Peyer's patch (tissue), 4 donors: ENCODE measurements at regions not wholly inside any gene's neighbourhood (a gene's known extent, or its start where the extent isn't known, plus 50 kb on each side); places are given as distances from the start of the nearest gene placed in this dataset.
"Not testable (repeated sequence)": the region's sequence is repeated elsewhere in the genome, so short reads cannot be mapped to it uniquely, and the experiment has no call there.

Source experiments
- POLR2A ChIP-seq, 2 donors: fragments of 450-650 bp; IDR thresholded peaks; one replicate each; pipeline ENCODE4 v1.5.1; 2017; ENCODE audit warnings: antibody characterized with exemption in 2 of 2, mild to moderate bottlenecking in 2 of 2, moderate library complexity in 2 of 2
- TF ChIP-seq, protein P1 (sequence below), 6 experiments: fragments of 450-650 bp in 4 of 6; fragments of 200-600 bp in 2 of 6; sonication (generic) in 1 of 6; IDR thresholded peaks; one replicate each; pipeline ENCODE4 v1.5.1; 2017 to 2019; ENCODE audit warnings: antibody characterized with exemption in 6 of 6, mild to moderate bottlenecking in 3 of 6, moderate library complexity in 1 of 6

GRCh38 chr16:88243921-88244320, 138.8 kb upstream of the ZNF469 start:
- not testable (repeated sequence) for TF ChIP-seq POLR2A (IDR thresholded peaks at IDR 0.05)
- TF ChIP-seq, protein P1, sequence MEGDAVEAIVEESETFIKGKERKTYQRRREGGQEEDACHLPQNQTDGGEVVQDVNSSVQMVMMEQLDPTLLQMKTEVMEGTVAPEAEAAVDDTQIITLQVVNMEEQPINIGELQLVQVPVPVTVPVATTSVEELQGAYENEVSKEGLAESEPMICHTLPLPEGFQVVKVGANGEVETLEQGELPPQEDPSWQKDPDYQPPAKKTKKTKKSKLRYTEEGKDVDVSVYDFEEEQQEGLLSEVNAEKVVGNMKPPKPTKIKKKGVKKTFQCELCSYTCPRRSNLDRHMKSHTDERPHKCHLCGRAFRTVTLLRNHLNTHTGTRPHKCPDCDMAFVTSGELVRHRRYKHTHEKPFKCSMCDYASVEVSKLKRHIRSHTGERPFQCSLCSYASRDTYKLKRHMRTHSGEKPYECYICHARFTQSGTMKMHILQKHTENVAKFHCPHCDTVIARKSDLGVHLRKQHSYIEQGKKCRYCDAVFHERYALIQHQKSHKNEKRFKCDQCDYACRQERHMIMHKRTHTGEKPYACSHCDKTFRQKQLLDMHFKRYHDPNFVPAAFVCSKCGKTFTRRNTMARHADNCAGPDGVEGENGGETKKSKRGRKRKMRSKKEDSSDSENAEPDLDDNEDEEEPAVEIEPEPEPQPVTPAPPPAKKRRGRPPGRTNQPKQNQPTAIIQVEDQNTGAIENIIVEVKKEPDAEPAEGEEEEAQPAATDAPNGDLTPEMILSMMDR (IDR thresholded peaks at IDR 0.05), result not testable (repeated sequence)
